Pancreas (tissue), 10 donors: ENCODE measurements at regions not wholly inside any gene's neighbourhood (a gene's known extent, or its start where the extent isn't known, plus 50 kb on each side); places are given as distances from the start of the nearest gene placed in this dataset.

Experiments
- ATAC-seq, 4 donors: fragments of 200-7000 bp; cut with Tn5 transposase; one replicate each; pipeline versions ENCODE4 v1.8.0 to v1.9.1; 2020; ENCODE audit warnings: mild to moderate bottlenecking in 4 of 4, moderate library complexity in 4 of 4
- DNase-seq, 6 donors: peaks; one replicate each; pipeline ENCODE4 v3.0.0-alpha.2; 2020
- FAIRE-seq: peaks from 2 replicates; lab custom pipeline; 2012; peaks lifted over from hg19 to GRCh38; lab: Jason Lieb, UNC
- H3K27ac ChIP-seq, 4 donors: fragments of 200-600 bp; sonication (generic); 1 replicate in 3 of 4; 2 replicates in 1 of 4; pipeline versions ENCODE4 v1.5.0 to v1.8.0; 2020
- H3K27me3 ChIP-seq, 4 donors: fragments of 200-600 bp; one replicate each; pipeline ENCODE4 v1.8.0; 2021
- H3K36me3 ChIP-seq, 3 donors: fragments of 200-600 bp; sonication (generic) in 1 of 3; one replicate each; pipeline versions ENCODE4 v1.5.0 to v1.8.0; 2020 to 2021
- H3K4me1 ChIP-seq, 3 donors: fragments of 200-600 bp; one replicate each; pipeline ENCODE4 v1.8.0; 2021
- H3K4me3 ChIP-seq, 4 donors: fragments of 200-600 bp; sonication (generic) in 2 of 4; one replicate each; pipeline versions ENCODE4 v1.5.0 to v1.8.0; 2020 to 2021
- H3K9me3 ChIP-seq, 4 donors: fragments of 200-600 bp; one replicate each; pipeline ENCODE4 v1.8.0; 2021
- WGBS, 2 donors: extraction: QIAGEN DNeasy Blood & Tissue Kit; methylation state at CpG; one replicate each; pipeline ENCODE4 v1.1.7; 2013; 5-methylcytosine and 5-hydroxymethylcytosine counted together
- intact Hi-C, 3 donors: fragments of 100-400 bp; cut with DNase I; formaldehyde crosslinking; loops; one replicate each; pipeline versions ENCODE4 v1.11.1 to v1.14.2; 2022
- TF ChIP-seq, protein P1 (sequence below), 4 donors: fragments of 200-600 bp; sonication (generic) in 3 of 4; IDR thresholded peaks; one replicate each; pipeline versions ENCODE4 v1.5.0 to v1.8.0; 2021; ENCODE audit warnings: antibody characterized with exemption in 4 of 4
- donor health status: healthy with polysubstance abuse.
- donor health status: DM: no; HTN: no; CAD: no; lungs with moderate emphysema.
- donor health status: DM: no; HTN: no; CAD: no.
- donor health status: control.
- donor health status: control.
- donor health status: Bipolar disorder and iron deficiency.
- donor health status: DM: yes; HTN: yes; CAD: no.
- donor health status: DM: no; HTN: no; CAD: no.
- donor health status: DM: no; HTN: no; CAD: no.
- donor health status: DM: yes; HTN: yes; CAD: no.

DNA sequence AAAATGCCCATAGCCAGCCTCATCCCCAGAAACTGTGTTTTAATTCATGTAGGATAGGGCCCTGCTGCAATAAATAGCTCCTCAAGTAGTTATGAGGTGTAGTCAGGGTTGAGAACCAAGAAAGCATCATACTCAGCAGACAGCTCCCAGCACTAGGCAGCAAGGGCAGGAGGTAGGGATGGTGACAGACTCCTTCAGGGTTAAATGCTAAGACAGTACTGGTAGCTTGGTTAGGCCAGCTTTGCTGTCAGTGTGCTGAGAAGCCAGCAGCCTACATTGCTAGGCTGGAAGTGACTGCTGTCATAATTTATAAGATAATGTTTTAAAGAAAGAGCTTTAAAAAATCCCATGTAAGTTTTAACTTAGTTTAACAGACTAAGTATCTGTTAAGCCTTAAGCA is 113.9 kb upstream of the IMMP2L start:
- FAIRE-seq (no peak), DNase-seq (no peak), ATAC-seq (no peak)
- TF ChIP-seq, protein P1, sequence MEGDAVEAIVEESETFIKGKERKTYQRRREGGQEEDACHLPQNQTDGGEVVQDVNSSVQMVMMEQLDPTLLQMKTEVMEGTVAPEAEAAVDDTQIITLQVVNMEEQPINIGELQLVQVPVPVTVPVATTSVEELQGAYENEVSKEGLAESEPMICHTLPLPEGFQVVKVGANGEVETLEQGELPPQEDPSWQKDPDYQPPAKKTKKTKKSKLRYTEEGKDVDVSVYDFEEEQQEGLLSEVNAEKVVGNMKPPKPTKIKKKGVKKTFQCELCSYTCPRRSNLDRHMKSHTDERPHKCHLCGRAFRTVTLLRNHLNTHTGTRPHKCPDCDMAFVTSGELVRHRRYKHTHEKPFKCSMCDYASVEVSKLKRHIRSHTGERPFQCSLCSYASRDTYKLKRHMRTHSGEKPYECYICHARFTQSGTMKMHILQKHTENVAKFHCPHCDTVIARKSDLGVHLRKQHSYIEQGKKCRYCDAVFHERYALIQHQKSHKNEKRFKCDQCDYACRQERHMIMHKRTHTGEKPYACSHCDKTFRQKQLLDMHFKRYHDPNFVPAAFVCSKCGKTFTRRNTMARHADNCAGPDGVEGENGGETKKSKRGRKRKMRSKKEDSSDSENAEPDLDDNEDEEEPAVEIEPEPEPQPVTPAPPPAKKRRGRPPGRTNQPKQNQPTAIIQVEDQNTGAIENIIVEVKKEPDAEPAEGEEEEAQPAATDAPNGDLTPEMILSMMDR (IDR thresholded peaks at IDR 0.05): no peak
- no peak overlapping the region for H3K27ac ChIP-seq
- H3K4me1 ChIP-seq: no peaks in the 10 kb centered on the region
- H3K27me3 ChIP-seq: no peaks in the 10 kb centered on the region
- intact Hi-C loops: no loop called here
- no peaks in the 10 kb centered on the region for H3K36me3 ChIP-seq
- no peaks in the 10 kb centered on the region for H3K9me3 ChIP-seq
- H3K4me3 ChIP-seq: no peak overlapping the region

DNA sequence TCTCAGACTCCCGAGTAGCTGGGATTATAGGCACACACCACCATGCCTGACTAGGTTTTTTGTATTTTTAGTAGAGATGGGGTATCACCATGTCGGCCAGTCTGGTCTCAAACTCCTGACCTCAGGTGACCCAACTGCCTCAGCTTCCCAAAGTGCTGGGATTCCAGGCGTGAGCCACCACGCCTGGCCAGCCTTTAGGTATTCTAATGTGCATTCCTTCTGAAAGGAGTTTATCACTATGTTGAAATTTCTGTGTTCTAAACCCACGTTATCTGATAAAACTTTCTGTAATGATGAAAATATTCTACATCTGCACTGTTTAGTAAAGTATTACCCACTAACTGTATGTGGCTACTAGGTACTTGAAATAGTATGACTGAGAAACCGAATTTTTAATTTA is 110.6 kb upstream of the IMMP2L start:
- intact Hi-C loops: no loop called here
- TF ChIP-seq, protein P1 (IDR thresholded peaks at IDR 0.05): no peak

DNA sequence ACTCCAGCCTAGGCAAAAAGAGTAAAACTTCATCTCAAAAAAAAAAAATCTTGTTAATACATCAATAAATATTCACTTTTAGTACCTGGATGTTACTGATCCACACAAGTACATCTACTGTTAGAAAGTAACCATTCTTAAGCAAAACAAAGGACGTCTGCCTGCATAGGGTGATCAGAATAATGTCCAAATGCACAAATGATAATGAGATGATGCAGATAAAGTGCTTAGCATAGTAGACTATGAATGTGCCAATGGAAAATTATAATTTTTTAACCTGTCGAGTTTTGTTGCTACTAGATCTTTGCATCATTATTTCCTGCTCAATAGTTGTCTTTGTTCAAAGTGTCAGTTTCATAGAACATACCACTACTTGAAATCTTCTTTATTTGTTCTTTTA is 109.6 kb upstream of the IMMP2L start:
- Histone ChIP-seq H3K27ac (no peak overlapping the region), H3K27me3 (no peaks in the 10 kb centered on the region), H3K36me3 (no peaks in the 10 kb centered on the region), H3K9me3 (no peaks in the 10 kb centered on the region), H3K4me1 (no peaks in the 10 kb centered on the region), H3K4me3 (no peak overlapping the region)
- ATAC-seq (no peak), FAIRE-seq (no peak), DNase-seq (no peak)
- 59 to 76% methylated on average over 2 of the region's 2 CpGs for WGBS, 2 donors
- TF ChIP-seq, protein P1 (IDR thresholded peaks at IDR 0.05): no peak
- intact Hi-C loops: no loop called here

More for the DNA sequence above, 110.6 kb upstream of the IMMP2L start:
- no peak overlapping the region for H3K27ac ChIP-seq
- no peak overlapping the region for H3K4me3 ChIP-seq
- WGBS, 2 donors: 51 to 66% methylated on average over 6 of the region's 6 CpGs
- no peaks in the 10 kb centered on the region for H3K9me3 ChIP-seq
- no peaks in the 10 kb centered on the region for H3K4me1 ChIP-seq
- FAIRE-seq (no peak), ATAC-seq (no peak), DNase-seq (no peak)
- no peaks in the 10 kb centered on the region for H3K27me3 ChIP-seq
- no peaks in the 10 kb centered on the region for H3K36me3 ChIP-seq

DNA sequence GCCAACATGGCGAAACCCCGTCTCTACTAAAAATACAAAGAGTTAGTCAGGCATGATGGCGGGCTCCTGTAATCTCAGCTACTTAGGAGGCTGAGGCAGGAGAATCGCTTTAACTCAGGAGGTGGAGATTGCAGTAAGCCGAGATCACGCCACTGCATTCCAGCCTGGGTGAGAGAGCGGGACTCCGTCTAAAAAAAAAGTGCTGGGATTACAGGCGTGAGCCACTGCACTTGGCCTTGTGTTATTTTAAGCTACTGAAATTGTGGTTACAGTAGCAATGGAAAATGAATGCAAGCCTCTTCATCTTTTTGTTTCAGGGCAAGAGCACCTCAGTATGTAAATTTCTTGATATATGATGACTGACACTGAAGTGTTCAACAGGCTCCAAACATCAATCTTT is 106.4 kb upstream of the IMMP2L start:
- ATAC-seq (no peak), DNase-seq (no peak), FAIRE-seq (no peak)
- TF ChIP-seq, protein P1 (IDR thresholded peaks at IDR 0.05): no peak
- WGBS, 2 donors: 90 to 93% methylated on average over 9 of the region's 9 CpGs
- H3K27ac ChIP-seq: no peak overlapping the region
- H3K4me1 ChIP-seq: no peaks in the 10 kb centered on the region
- intact Hi-C loops: no loop called here
- no peaks in the 10 kb centered on the region for H3K9me3 ChIP-seq
- H3K36me3 ChIP-seq: no peaks in the 10 kb centered on the region
- H3K27me3 ChIP-seq: no peaks in the 10 kb centered on the region
- no peak overlapping the region for H3K4me3 ChIP-seq

DNA sequence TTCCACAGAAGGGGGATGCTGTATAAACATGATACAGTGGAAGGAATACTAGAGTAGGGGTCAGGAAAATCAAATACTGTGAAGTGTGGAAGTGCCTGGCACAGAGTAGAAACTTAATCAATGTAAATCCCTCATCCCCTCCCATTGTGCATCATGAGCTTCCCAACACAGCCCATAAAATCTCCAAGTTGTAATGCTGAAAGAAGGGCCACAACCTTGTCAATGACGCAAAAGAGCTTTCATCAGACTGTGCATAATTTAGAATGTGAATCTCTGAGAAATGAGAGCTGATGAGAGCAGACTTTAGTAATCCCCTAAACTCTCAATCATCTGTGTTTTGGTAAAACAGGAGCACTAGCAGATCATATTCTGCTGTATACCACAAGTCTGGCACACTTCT is 105.2 kb upstream of the IMMP2L start:
- FAIRE-seq: no peak
- DNase-seq: no peak
- no peak overlapping the region for H3K4me3 ChIP-seq
- H3K36me3 ChIP-seq: no peaks in the 10 kb centered on the region
- WGBS, 2 donors: 76 to 85% methylated on average over 1 of the region's 1 CpG
- TF ChIP-seq, protein P1 (IDR thresholded peaks at IDR 0.05): no peak
- H3K4me1 ChIP-seq: no peaks in the 10 kb centered on the region
- H3K9me3 ChIP-seq: no peaks in the 10 kb centered on the region
- no peaks in the 10 kb centered on the region for H3K27me3 ChIP-seq
- ATAC-seq: no peak
- H3K27ac ChIP-seq: no peak overlapping the region
- intact Hi-C loops: no loop called here
